K562 (cell line): ENCODE measurements at regions not wholly inside any gene's neighbourhood (a gene's known extent, or its start where the extent isn't known, plus 50 kb on each side); places are given as distances from the start of the nearest gene placed in this dataset.

ENCODE experiments used
- ATAC-seq: fragments of 200-7000 bp; cut with Tn5 transposase; 3 replicates; pipeline ENCODE4 v1.9.1; 2020; ENCODE audit warnings: moderate library complexity
- BruUV-seq: library from RNA; stranded (reverse); fragments of 400-500 nt; replicated peaks from 2 replicates; lab custom pipeline; 2021; lab: Mats Ljungman, UMichigan
- CTCF ChIA-PET: fragments of 300-600 bp; formaldehyde crosslinking; extraction: SDS; loops from one replicate; lab custom pipeline; 2021; ENCODE audit warnings: low intra/inter-chr PET ratio; lab: Yijun Ruan, JAX
- POLR2A ChIA-PET: fragments of 300-600, 350-650 bp; sonication (Branson Sonifier 250); formaldehyde crosslinking; extraction: SDS; loops from one replicate; lab custom pipeline; 2021; ENCODE audit warnings: antibody characterized with exemption, inconsistent platforms; lab: Yijun Ruan, JAX
- DNase-seq, 4 experiments: peaks; one replicate each; pipeline versions ENCODE4 v3.0.0 to v3.0.0-alpha.2; 2011 to 2018; ENCODE audit warnings: low spot score in 3 of 4, mixed read lengths in 3 of 4; ENCODE audit errors: extremely low read depth in 1 of 4
- FAIRE-seq: peaks from 2 replicates; lab custom pipeline; 2011; peaks lifted over from hg19 to GRCh38; lab: Jason Lieb, UNC
- H2AFZ ChIP-seq: 2 replicates; pipeline ENCODE4 v1.6.0; 2011; ENCODE audit warnings: low read depth, low read length, control low read depth, inconsistent platforms
- H3K27ac ChIP-seq: fragments of 200-600 bp; 3 replicates; pipeline ENCODE4 v1.8.0; 2011; ENCODE audit warnings: low read depth, mild to moderate bottlenecking, control low read depth, inconsistent platforms, low read length, moderate library complexity, mixed read lengths; ENCODE audit errors: extremely low read depth
- H3K27me3 ChIP-seq, 2 experiments: fragments of 300-600 bp in 1 of 2; 2 replicates in 1 of 2; 3 replicates in 1 of 2; pipeline versions ENCODE4 v1.6.0 to v1.8.0; 2011; ENCODE audit warnings: inconsistent platforms in 2 of 2, low read length in 2 of 2, mild to moderate bottlenecking in 1 of 2, mixed read lengths in 1 of 2, moderate library complexity in 1 of 2; ENCODE audit not compliant: control insufficient read depth in 2 of 2, insufficient read depth in 2 of 2
- H3K36me3 ChIP-seq: fragments of 300-600 bp; 3 replicates; pipeline ENCODE4 v1.8.0; 2011; ENCODE audit warnings: mild to moderate bottlenecking, low read length, inconsistent platforms; ENCODE audit not compliant: control insufficient read depth, insufficient read depth
- H3K4me1 ChIP-seq, 2 experiments: fragments of 200-600 bp in 1 of 2; replicated peaks in 1 of 2; 2 replicates in 1 of 2; 3 replicates in 1 of 2; pipeline versions ENCODE4 v1.5.1 to v1.8.0; 2011; ENCODE audit warnings: inconsistent platforms in 2 of 2, low read length in 2 of 2, mild to moderate bottlenecking in 1 of 2, mixed read lengths in 1 of 2, moderate library complexity in 1 of 2; ENCODE audit not compliant: control insufficient read depth in 2 of 2, insufficient read depth in 2 of 2
- H3K4me2 ChIP-seq: 2 replicates; pipeline ENCODE4 v1.6.1; 2011; ENCODE audit warnings: low read length, control low read depth, inconsistent platforms, mixed read lengths; ENCODE audit not compliant: insufficient read depth
- H3K4me3 ChIP-seq: fragments of 200-600 bp; sonication (generic), shearing (Covaris generic); 2 replicates; pipeline ENCODE4 v1.5.1; 2016; ENCODE audit warnings: control low read depth, inconsistent platforms
- H3K79me2 ChIP-seq: fragments of 200-600 bp; 3 replicates; pipeline ENCODE4 v1.8.0; 2011; ENCODE audit warnings: low read length, inconsistent platforms; ENCODE audit not compliant: control insufficient read depth, insufficient read depth
- H3K9ac ChIP-seq, 2 experiments: 2 replicates each; pipeline versions ENCODE4 v1.6.0 to v1.6.1; 2011; ENCODE audit warnings: low read depth in 2 of 2, low read length in 2 of 2, control low read depth in 1 of 2, inconsistent platforms in 1 of 2, mild to moderate bottlenecking in 1 of 2, mixed read lengths in 1 of 2; ENCODE audit not compliant: insufficient read depth in 1 of 2
- H3K9me1 ChIP-seq: one replicate; pipeline ENCODE4 v1.6.0; 2011; ENCODE audit warnings: inconsistent platforms, mild to moderate bottlenecking, low read length, moderate library complexity; ENCODE audit not compliant: control insufficient read depth, insufficient read depth
- H3K9me3 ChIP-seq: replicated peaks from 2 replicates; pipeline ENCODE4 v1.5.1; 2011; ENCODE audit warnings: low read depth, low read length, inconsistent platforms; ENCODE audit not compliant: control insufficient read depth, insufficient read depth
- H4K20me1 ChIP-seq: replicated peaks from 2 replicates; pipeline ENCODE4 v1.6.1; 2011; ENCODE audit warnings: low read length, inconsistent platforms, mixed read lengths; ENCODE audit not compliant: control insufficient read depth, insufficient read depth
- CBFA2T2 ChIP-seq: fragments of 450-650 bp; conservative IDR thresholded peaks from 2 replicates; pipeline ENCODE4 v1.6.1; 2017; ENCODE audit warnings: mild to moderate bottlenecking
- E2F3 ChIP-seq: fragments of 250-450 bp; sonication (Bioruptor Pico); IDR thresholded peaks from 2 replicates; pipeline ENCODE4 v1.4.0; 2020; ENCODE audit warnings: mild to moderate bottlenecking
- FOXK2 ChIP-seq, 2 experiments: fragments of 450-650 bp; IDR thresholded peaks in 1 of 2; conservative IDR thresholded peaks in 1 of 2; 2 replicates each; pipeline ENCODE4 v1.6.1; 2016; ENCODE audit warnings: low read depth in 2 of 2, mild to moderate bottlenecking in 1 of 2
- KLF16 ChIP-seq: IDR thresholded peaks from 2 replicates; pipeline ENCODE4 v1.6.1; 2016; ENCODE audit warnings: antibody characterized with exemption
- SMARCB1 ChIP-seq: IDR thresholded peaks from 2 replicates; pipeline ENCODE4 v1.6.1; 2011; ENCODE audit warnings: improper control_type of control experiment, low read depth; ENCODE audit not compliant: insufficient read length
- SMC3 ChIP-seq: conservative IDR thresholded peaks from 2 replicates; pipeline ENCODE4 v1.6.1; 2011; ENCODE audit warnings: low read depth, low read length, improper control_type of control experiment; ENCODE audit not compliant: insufficient read depth
- SP1 ChIP-seq: sonication (generic); formaldehyde crosslinking; IDR thresholded peaks from 2 replicates; pipeline ENCODE4 v1.8.1; 2022; ENCODE audit warnings: mild to moderate bottlenecking, missing genetic modification reagents
- YBX1 ChIP-seq: fragments of 450-650 bp; IDR thresholded peaks from 2 replicates; pipeline ENCODE4 v1.7.1; 2016; ENCODE audit warnings: mild to moderate bottlenecking
- ZKSCAN1 ChIP-seq: fragments of 150-350 bp; IDR thresholded peaks from 2 replicates; pipeline ENCODE4 v1.6.1; 2016; ENCODE audit warnings: low read depth, low read length
- ZNF121 ChIP-seq: sonication (generic); formaldehyde crosslinking; conservative IDR thresholded peaks from 2 replicates; pipeline ENCODE4 v1.8.0; 2022; ENCODE audit warnings: missing genetic modification reagents
- ZNF175 ChIP-seq: fragments of 200-800 bp; sonication (Bioruptor generic); IDR thresholded peaks from 2 replicates; pipeline ENCODE4 v1.6.1; 2016; ENCODE audit warnings: low read depth, mild to moderate bottlenecking, missing genetic modification characterization, missing compliant biosample characterization
- WGBS: fragments of 100-300 bp; shearing (Covaris generic); methylation state at CpG from one replicate; pipeline ENCODE4 v1.1.6; 2016; ENCODE audit warnings: low coverage, mixed read lengths; ENCODE audit not compliant: insufficient coverage; ENCODE audit errors: missing lambda C conversion rate; 5-methylcytosine and 5-hydroxymethylcytosine counted together
- in situ Hi-C: fragments of 300-500 bp; cut with MboI; formaldehyde crosslinking; loops from 4 replicates; pipeline ENCODE4 v1.15.0; 2018; ENCODE audit warnings: inconsistent platforms, mixed read lengths
- intact Hi-C: fragments of 100-400 bp; cut with micrococcal nuclease; formaldehyde crosslinking; loops from 2 replicates; pipeline ENCODE4 v1.14.2; 2022
- TF ChIP-seq, protein P1 (sequence below), 3 experiments: fragments of 200-800 bp in 1 of 3; fragments of 250-450 bp in 1 of 3; fragments of 450-650 bp in 1 of 3; sonication (Bioruptor Pico) in 1 of 3; sonication (Bioruptor generic) in 1 of 3; formaldehyde crosslinking in 1 of 3; IDR thresholded peaks; 2 replicates each; pipeline versions ENCODE4 v1.6.1 to v1.8.0; 2016 to 2022; ENCODE audit warnings: mild to moderate bottlenecking in 2 of 3, missing genetic modification characterization in 2 of 3, missing compliant biosample characterization in 1 of 3, moderate library complexity in 1 of 3

DNA sequence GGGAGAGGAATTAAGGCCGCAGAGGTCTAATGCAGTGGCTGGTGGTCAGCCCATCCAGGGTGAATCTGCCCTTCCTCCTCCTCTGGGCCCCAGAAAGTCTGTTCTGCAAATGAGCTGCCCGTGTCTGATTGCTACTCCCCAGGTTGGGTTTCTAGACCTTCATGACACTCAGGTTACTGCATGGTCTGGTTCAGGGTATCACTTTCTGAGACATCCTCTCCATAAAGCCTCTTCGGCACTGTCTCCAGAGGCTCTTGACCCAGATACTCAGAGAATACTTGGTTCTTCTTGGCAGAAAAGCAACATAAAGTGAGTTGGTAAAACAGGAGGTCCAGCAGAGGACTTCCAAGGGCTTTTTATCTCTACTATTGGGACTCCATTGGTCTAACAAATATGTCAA, 62.5 kb upstream of the GDNF start:
- H3K27me3 ChIP-seq = no peaks in the 10 kb centered on the region
- intact Hi-C loops = no loop called here
- no peaks in the 10 kb centered on the region for H3K9me3 ChIP-seq
- H3K9ac ChIP-seq = no peak overlapping the region
- no peak overlapping the region for H3K27ac ChIP-seq
- POLR2A ChIA-PET = interaction anchor here (0.7 kb wide), 1 partner anchor 59 kb away, joined by 4 read pairs; no protein-coding TSS in a partner anchor
- no peak overlapping the region for H3K4me2 ChIP-seq
- H4K20me1 ChIP-seq = no peaks in the 10 kb centered on the region
- no peaks in the 10 kb centered on the region for H3K9me1 ChIP-seq
- CTCF ChIA-PET = no interaction called here
- H3K4me3 ChIP-seq = no peak overlapping the region
- ATAC-seq (no peak), FAIRE-seq (no peak), DNase-seq (no peak)
- in situ Hi-C loops = no loop called here
- BruUV-seq = no TSS peak
- H3K4me1 ChIP-seq = no peaks in the 10 kb centered on the region
- no peak for TF ChIP-seq SMC3
- no peak for TF ChIP-seq ZKSCAN1
- no peak for TF ChIP-seq ZNF121 (CRISPR knock-in tag)
- TF ChIP-seq E2F3 (CRISPR knock-in tag) = no peak
- no peak for TF ChIP-seq CBFA2T2
- no peak for TF ChIP-seq SMARCB1
- TF ChIP-seq ZNF175 = no peak
- TF ChIP-seq SP1 (CRISPR knock-in tag) = no peak
- no peak for TF ChIP-seq YBX1
- TF ChIP-seq, protein P1, sequence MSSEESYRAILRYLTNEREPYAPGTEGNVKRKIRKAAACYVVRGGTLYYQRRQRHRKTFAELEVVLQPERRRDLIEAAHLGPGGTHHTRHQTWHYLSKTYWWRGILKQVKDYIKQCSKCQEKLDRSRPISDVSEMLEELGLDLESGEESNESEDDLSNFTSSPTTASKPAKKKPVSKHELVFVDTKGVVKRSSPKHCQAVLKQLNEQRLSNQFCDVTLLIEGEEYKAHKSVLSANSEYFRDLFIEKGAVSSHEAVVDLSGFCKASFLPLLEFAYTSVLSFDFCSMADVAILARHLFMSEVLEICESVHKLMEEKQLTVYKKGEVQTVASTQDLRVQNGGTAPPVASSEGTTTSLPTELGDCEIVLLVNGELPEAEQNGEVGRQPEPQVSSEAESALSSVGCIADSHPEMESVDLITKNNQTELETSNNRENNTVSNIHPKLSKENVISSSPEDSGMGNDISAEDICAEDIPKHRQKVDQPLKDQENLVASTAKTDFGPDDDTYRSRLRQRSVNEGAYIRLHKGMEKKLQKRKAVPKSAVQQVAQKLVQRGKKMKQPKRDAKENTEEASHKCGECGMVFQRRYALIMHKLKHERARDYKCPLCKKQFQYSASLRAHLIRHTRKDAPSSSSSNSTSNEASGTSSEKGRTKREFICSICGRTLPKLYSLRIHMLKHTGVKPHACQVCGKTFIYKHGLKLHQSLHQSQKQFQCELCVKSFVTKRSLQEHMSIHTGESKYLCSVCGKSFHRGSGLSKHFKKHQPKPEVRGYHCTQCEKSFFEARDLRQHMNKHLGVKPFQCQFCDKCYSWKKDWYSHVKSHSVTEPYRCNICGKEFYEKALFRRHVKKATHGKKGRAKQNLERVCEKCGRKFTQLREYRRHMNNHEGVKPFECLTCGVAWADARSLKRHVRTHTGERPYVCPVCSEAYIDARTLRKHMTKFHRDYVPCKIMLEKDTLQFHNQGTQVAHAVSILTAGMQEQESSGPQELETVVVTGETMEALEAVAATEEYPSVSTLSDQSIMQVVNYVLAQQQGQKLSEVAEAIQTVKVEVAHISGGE (CRISPR knock-in tag; IDR thresholded peaks at IDR 0.05) = no peak
- TF ChIP-seq FOXK2 (conservative IDR thresholded peaks at IDR 0.05 in 1 of 2, IDR thresholded peaks at IDR 0.05 in 1 of 2; ENCODE audit: low read depth in 2 of 2) = no peak
- TF ChIP-seq KLF16 = no peak
- H3K79me2 ChIP-seq = no peaks in the 10 kb centered on the region
- H2AFZ ChIP-seq = no peak overlapping the region
- WGBS = 2% methylated on average over 3 of the region's 3 CpGs
- no peaks in the 10 kb centered on the region for H3K36me3 ChIP-seq
